Ecto neural progenitor cell (in vitro differentiated cells): ENCODE measurements at regions not wholly inside any gene's neighbourhood (a gene's known extent, or its start where the extent isn't known, plus 50 kb on each side); places are given as distances from the start of the nearest gene placed in this dataset.

Experiments used
- DNase-seq: peaks from one replicate; pipeline ENCODE4 v3.0.0-alpha.2; 2018; ENCODE audit warnings: low spot score

DNA sequence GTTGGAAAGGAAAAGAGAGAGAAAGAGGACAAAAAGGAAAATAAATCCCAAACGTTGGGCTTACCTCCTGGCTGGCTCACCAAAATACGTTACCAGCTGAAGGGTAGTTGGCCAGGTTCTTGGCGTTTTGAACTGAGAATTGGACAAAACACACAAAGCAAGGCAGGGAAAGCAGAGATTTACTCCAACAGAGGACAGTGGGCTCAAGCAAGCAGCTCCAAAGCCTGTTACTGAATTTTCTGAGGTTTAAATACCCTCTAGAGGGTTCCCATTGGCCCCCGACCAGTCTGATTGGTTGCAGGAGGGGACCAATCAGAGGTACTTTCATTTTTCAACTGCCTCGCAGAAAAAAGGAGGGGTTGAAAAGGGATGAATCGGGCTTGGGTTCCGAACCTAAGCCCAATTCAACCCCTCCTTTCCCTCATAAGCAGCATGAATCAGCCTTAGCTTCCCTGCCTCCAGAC is 55.6 kb upstream of the ALOX12 start:
- DNase-seq: no peak

DNA sequence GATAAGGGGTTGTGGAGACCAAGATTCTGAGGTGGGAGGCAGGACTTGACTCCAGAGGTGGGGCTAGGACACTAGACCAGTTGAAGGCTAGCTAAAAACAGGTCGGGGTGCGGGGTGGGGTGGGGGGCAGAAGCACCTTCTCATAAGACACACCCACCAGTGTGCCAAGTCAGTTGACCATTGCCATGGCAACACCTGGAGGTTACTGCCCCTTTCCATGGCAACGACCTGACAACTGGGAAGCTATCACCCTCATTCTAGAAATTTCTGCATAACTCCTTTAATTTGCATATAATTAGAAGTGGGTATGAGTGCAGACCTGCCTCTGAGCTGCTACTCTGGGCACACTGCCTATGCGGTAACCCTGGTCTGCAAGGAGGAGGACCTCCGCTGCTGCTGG is 53.9 kb upstream of the ALOX12 start:
- no peak for DNase-seq

DNA sequence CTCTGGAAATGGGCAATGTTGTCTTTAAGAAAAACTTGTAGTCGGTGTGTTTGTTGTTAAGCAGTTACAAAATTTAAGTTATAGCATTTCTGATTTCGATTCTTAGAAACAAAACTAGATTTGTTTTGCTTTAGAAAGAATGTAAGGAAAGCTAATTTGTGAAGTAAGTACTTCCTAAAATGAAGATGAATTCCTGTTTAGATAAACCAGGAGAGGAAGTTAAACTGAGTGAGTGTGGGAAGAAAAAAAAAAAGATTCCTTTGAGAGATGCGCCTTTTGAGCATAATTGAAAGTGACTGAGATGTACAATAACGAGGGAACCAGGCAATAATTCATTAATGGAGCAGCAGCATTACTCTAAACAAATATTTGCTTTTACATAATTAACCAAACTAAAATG is 52.4 kb upstream of the ALOX12 start:
- no peak for DNase-seq
